GM23338 (cell line): ENCODE measurements at regions not wholly inside any gene's neighbourhood (a gene's known extent, or its start where the extent isn't known, plus 50 kb on each side); places are given as distances from the start of the nearest gene placed in this dataset.

Experiments
- ATAC-seq: fragments of 200-7000 bp; cut with Tn5 transposase; 3 replicates; pipeline ENCODE4 v1.9.1; 2020
- DNase-seq: peaks from one replicate; pipeline ENCODE4 v3.0.0-alpha.2; 2015; ENCODE audit warnings: low spot score
- H2AFZ ChIP-seq: fragments of 200-600 bp; sonication (generic); 2 replicates; pipeline ENCODE4 v1.8.0; 2016; ENCODE audit warnings: antibody characterized with exemption, mild to moderate bottlenecking, moderate library complexity
- H3F3A ChIP-seq: fragments of 200-600 bp; sonication (generic); replicated peaks from 2 replicates; pipeline ENCODE4 v1.8.0; 2017; ENCODE audit warnings: antibody characterized with exemption, mixed run types, low read depth
- H3K27ac ChIP-seq: fragments of 200-600 bp; sonication (generic); 2 replicates; pipeline ENCODE4 v1.6.1; 2016; ENCODE audit warnings: low read depth
- H3K27me3 ChIP-seq: fragments of 200-600 bp; sonication (generic); 2 replicates; pipeline ENCODE4 v1.8.0; 2016; ENCODE audit warnings: mild to moderate bottlenecking, mixed run types, moderate library complexity; ENCODE audit not compliant: insufficient read depth
- H3K36me3 ChIP-seq: fragments of 200-600 bp; sonication (generic); 2 replicates; pipeline ENCODE4 v1.8.0; 2016; ENCODE audit warnings: mild to moderate bottlenecking; ENCODE audit not compliant: insufficient read depth
- H3K4me1 ChIP-seq: fragments of 200-600 bp; sonication (generic); 2 replicates; pipeline ENCODE4 v1.8.0; 2016; ENCODE audit warnings: mild to moderate bottlenecking, moderate library complexity; ENCODE audit not compliant: insufficient read depth
- H3K4me2 ChIP-seq: fragments of 200-600 bp; sonication (generic); 2 replicates; pipeline ENCODE4 v1.7.1; 2017; ENCODE audit warnings: mixed run types
- H3K4me3 ChIP-seq: fragments of 200-600 bp; sonication (generic); 2 replicates; pipeline ENCODE4 v1.6.1; 2016; ENCODE audit warnings: mixed run types
- H3K79me2 ChIP-seq: fragments of 200-600 bp; sonication (generic); replicated peaks from 2 replicates; pipeline ENCODE4 v1.8.0; 2017; ENCODE audit warnings: mild to moderate bottlenecking; ENCODE audit not compliant: insufficient read depth
- H3K9me2 ChIP-seq: fragments of 200-600 bp; sonication (generic); 2 replicates; pipeline ENCODE4 v1.8.0; 2017; ENCODE audit not compliant: insufficient read depth
- H4K20me1 ChIP-seq: fragments of 200-600 bp; sonication (generic); replicated peaks from 2 replicates; pipeline ENCODE4 v1.8.0; 2017; ENCODE audit warnings: mild to moderate bottlenecking; ENCODE audit not compliant: insufficient read depth
- H3K27ac Mint-ChIP-seq: 2 replicates; pipeline ENCODE4 v1.8.0; 2020; ENCODE audit warnings: inconsistent platforms, mild to moderate bottlenecking, moderate library complexity, mixed read lengths
- H3K27me3 Mint-ChIP-seq: 3 replicates; pipeline ENCODE4 v1.8.0; 2022; ENCODE audit warnings: low read depth, mild to moderate bottlenecking, moderate library complexity, mixed read lengths, inconsistent platforms; ENCODE audit not compliant: insufficient read depth, poor library complexity
- H3K36me3 Mint-ChIP-seq: 3 replicates; pipeline ENCODE4 v1.8.0; 2021; ENCODE audit warnings: low read depth, mild to moderate bottlenecking, inconsistent platforms, moderate library complexity, mixed read lengths
- H3K4me1 Mint-ChIP-seq: 3 replicates; pipeline ENCODE4 v1.8.0; 2020; ENCODE audit warnings: mild to moderate bottlenecking, inconsistent platforms, mixed read lengths
- H3K4me3 Mint-ChIP-seq: 3 replicates; pipeline ENCODE4 v1.8.0; 2021; ENCODE audit warnings: moderate library complexity, mild to moderate bottlenecking, inconsistent platforms, mixed read lengths
- H3K9me3 Mint-ChIP-seq: 3 replicates; pipeline ENCODE4 v1.8.0; 2020; ENCODE audit warnings: moderate library complexity, mild to moderate bottlenecking, inconsistent platforms, mixed read lengths
- CREB1 ChIP-seq: fragments of 250-450 bp; sonication (Bioruptor Pico); IDR thresholded peaks from 2 replicates; pipeline ENCODE4 v1.5.0; 2020; ENCODE audit warnings: low read depth, mild to moderate bottlenecking, moderate library complexity
- NANOG ChIP-seq: IDR thresholded peaks from 2 replicates; pipeline ENCODE4 v1.6.1; 2016; ENCODE audit warnings: antibody characterized with exemption, borderline replicate concordance
- STAT1 ChIP-seq: IDR thresholded peaks from one replicate; pipeline ENCODE4 v1.6.1; 2016; ENCODE audit warnings: antibody characterized with exemption; ENCODE audit not compliant: unreplicated experiment
- ZNF114 ChIP-seq: fragments of 250-450 bp; sonication (Bioruptor Pico); IDR thresholded peaks from 2 replicates; pipeline ENCODE4 v1.5.0; 2020; ENCODE audit warnings: mild to moderate bottlenecking, moderate library complexity
- ZNF331 ChIP-seq: fragments of 250-450 bp; sonication (Bioruptor Pico); IDR thresholded peaks from 2 replicates; pipeline ENCODE4 v1.5.0; 2020; ENCODE audit warnings: low read depth, mild to moderate bottlenecking, moderate library complexity
- TF ChIP-seq, protein P1 (sequence below): IDR thresholded peaks from one replicate; pipeline ENCODE4 v1.6.1; 2018; ENCODE audit warnings: antibody characterized with exemption; ENCODE audit not compliant: unreplicated experiment
- TF ChIP-seq, protein P2 (sequence below), 2 experiments: fragments of 200-600 bp in 1 of 2; sonication (generic) in 1 of 2; conservative IDR thresholded peaks; 2 replicates each; pipeline versions ENCODE4 v1.5.1 to v1.6.1; 2016 to 2017; ENCODE audit warnings: antibody characterized with exemption in 2 of 2, low read depth in 2 of 2, mild to moderate bottlenecking in 2 of 2, moderate library complexity in 1 of 2
- TF ChIP-seq, protein P3 (sequence below): IDR thresholded peaks from 2 replicates; pipeline ENCODE4 v1.6.1; 2016; ENCODE audit warnings: antibody characterized with exemption
- TF ChIP-seq, protein P4 (sequence below): fragments of 250-450 bp; sonication (Bioruptor Pico); IDR thresholded peaks from 2 replicates; pipeline ENCODE4 v1.5.0; 2020; ENCODE audit warnings: mild to moderate bottlenecking, moderate library complexity

DNA sequence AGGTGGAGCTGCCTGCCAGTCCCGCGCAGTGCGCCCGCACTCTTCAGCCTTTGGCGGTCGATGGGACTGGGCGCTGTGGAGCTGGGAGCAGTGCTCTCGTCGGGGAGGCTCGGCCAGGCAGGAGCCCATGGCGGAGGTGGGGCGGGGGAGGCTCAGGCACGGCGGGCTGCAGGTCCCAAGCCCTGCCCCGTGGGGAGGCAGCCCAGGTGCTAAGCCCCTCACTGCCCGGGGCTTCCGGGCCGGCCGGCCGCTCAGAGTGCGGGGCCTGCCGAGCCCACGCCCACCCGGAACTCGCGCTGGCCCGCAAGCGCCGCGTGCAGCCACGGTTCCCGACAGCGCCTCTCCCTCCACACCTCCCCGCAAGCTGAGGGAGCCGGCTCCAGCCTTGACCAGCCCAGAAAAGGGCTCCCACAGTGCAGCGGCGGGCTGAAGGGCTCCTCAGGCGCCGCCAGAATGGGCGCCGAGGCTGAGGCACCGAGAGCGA is 316.4 kb downstream of the RND3 start:
- Histone ChIP-seq H4K20me1 (no peaks in the 10 kb centered on the region), H3K9me2 (no peaks in the 10 kb centered on the region), H3K27ac (no peak overlapping the region), H3K36me3 (no peaks in the 10 kb centered on the region), H3K4me2 (no peak overlapping the region), H3K27me3 (no peaks in the 10 kb centered on the region), H3K79me2 (no peaks in the 10 kb centered on the region), H3K4me3 (no peak overlapping the region), H3F3A (no peaks in the 10 kb centered on the region), H3K4me1 (no peaks in the 10 kb centered on the region), H2AFZ (peak overlapping the region; percentile 84; the same call in 1 of the 2 replicates)
- Mint-ChIP-seq H3K4me3 (no peak overlapping the region), H3K4me1 (peaks cover 3% of the 10 kb centered on the region; the same call in 2 of the 3 replicates), H3K9me3 (peaks cover 8% of the 10 kb centered on the region; the same call in 2 of the 3 replicates), H3K36me3 (no peaks in the 10 kb centered on the region; the same call in 2 of the 3 replicates), H3K27me3 (no peaks in the 10 kb centered on the region), H3K27ac (no peak overlapping the region)
- no peak for ATAC-seq
- no peak for TF ChIP-seq NANOG
- TF ChIP-seq, protein P1, sequence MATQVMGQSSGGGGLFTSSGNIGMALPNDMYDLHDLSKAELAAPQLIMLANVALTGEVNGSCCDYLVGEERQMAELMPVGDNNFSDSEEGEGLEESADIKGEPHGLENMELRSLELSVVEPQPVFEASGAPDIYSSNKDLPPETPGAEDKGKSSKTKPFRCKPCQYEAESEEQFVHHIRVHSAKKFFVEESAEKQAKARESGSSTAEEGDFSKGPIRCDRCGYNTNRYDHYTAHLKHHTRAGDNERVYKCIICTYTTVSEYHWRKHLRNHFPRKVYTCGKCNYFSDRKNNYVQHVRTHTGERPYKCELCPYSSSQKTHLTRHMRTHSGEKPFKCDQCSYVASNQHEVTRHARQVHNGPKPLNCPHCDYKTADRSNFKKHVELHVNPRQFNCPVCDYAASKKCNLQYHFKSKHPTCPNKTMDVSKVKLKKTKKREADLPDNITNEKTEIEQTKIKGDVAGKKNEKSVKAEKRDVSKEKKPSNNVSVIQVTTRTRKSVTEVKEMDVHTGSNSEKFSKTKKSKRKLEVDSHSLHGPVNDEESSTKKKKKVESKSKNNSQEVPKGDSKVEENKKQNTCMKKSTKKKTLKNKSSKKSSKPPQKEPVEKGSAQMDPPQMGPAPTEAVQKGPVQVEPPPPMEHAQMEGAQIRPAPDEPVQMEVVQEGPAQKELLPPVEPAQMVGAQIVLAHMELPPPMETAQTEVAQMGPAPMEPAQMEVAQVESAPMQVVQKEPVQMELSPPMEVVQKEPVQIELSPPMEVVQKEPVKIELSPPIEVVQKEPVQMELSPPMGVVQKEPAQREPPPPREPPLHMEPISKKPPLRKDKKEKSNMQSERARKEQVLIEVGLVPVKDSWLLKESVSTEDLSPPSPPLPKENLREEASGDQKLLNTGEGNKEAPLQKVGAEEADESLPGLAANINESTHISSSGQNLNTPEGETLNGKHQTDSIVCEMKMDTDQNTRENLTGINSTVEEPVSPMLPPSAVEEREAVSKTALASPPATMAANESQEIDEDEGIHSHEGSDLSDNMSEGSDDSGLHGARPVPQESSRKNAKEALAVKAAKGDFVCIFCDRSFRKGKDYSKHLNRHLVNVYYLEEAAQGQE, result no peak
- TF ChIP-seq, protein P2, sequence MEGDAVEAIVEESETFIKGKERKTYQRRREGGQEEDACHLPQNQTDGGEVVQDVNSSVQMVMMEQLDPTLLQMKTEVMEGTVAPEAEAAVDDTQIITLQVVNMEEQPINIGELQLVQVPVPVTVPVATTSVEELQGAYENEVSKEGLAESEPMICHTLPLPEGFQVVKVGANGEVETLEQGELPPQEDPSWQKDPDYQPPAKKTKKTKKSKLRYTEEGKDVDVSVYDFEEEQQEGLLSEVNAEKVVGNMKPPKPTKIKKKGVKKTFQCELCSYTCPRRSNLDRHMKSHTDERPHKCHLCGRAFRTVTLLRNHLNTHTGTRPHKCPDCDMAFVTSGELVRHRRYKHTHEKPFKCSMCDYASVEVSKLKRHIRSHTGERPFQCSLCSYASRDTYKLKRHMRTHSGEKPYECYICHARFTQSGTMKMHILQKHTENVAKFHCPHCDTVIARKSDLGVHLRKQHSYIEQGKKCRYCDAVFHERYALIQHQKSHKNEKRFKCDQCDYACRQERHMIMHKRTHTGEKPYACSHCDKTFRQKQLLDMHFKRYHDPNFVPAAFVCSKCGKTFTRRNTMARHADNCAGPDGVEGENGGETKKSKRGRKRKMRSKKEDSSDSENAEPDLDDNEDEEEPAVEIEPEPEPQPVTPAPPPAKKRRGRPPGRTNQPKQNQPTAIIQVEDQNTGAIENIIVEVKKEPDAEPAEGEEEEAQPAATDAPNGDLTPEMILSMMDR (conservative IDR thresholded peaks at IDR 0.05; ENCODE audit: low read depth in 2 of 2), result no peak
- TF ChIP-seq CREB1 (CRISPR knock-in tag), result no peak
- TF ChIP-seq, protein P3, sequence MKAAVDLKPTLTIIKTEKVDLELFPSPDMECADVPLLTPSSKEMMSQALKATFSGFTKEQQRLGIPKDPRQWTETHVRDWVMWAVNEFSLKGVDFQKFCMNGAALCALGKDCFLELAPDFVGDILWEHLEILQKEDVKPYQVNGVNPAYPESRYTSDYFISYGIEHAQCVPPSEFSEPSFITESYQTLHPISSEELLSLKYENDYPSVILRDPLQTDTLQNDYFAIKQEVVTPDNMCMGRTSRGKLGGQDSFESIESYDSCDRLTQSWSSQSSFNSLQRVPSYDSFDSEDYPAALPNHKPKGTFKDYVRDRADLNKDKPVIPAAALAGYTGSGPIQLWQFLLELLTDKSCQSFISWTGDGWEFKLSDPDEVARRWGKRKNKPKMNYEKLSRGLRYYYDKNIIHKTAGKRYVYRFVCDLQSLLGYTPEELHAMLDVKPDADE, result no peak
- no peak for TF ChIP-seq STAT1
- TF ChIP-seq ZNF331 (CRISPR knock-in tag), result no peak
- DNase-seq, result no peak

DNA sequence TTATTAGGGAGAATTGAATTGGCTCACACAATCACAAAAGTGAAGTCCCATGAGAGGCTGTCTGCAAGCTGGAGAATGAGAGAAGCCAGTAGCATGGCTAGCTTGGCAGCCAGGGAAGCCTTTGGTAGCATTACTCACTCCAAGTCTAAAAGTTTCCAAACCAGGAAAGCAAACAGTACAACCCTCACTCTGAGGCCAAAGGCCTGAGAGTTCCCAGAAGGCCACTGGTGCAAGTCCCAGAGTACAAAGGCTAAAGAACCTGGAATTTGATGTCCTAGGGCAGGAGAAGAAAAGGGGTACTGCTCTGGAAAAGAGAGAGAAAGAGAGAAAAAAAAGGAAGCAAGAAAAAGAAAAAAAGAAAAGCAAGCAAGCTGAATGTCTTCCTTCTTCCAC is 318.2 kb downstream of the RND3 start:
- DNase-seq (no peak), ATAC-seq (no peak)
- Histone ChIP-seq H4K20me1 (no peaks in the 10 kb centered on the region), H3F3A (no peaks in the 10 kb centered on the region), H3K9me2 (no peaks in the 10 kb centered on the region), H3K4me3 (no peak overlapping the region), H2AFZ (no peak overlapping the region; the same call in 1 of the 2 replicates), H3K36me3 (no peaks in the 10 kb centered on the region), H3K79me2 (no peaks in the 10 kb centered on the region), H3K4me1 (no peaks in the 10 kb centered on the region), H3K27me3 (no peaks in the 10 kb centered on the region), H3K27ac (no peak overlapping the region), H3K4me2 (no peak overlapping the region)
- H3K27me3 Mint-ChIP-seq, result no peaks in the 10 kb centered on the region
- peaks cover 8% of the 10 kb centered on the region; the same call in 2 of the 3 replicates for H3K9me3 Mint-ChIP-seq
- no peak overlapping the region for H3K4me3 Mint-ChIP-seq
- H3K27ac Mint-ChIP-seq, result no peak overlapping the region
- no peaks in the 10 kb centered on the region; the same call in 2 of the 3 replicates for H3K36me3 Mint-ChIP-seq
- H3K4me1 Mint-ChIP-seq, result peaks cover 3% of the 10 kb centered on the region; the same call in 2 of the 3 replicates
- TF ChIP-seq, protein P4, sequence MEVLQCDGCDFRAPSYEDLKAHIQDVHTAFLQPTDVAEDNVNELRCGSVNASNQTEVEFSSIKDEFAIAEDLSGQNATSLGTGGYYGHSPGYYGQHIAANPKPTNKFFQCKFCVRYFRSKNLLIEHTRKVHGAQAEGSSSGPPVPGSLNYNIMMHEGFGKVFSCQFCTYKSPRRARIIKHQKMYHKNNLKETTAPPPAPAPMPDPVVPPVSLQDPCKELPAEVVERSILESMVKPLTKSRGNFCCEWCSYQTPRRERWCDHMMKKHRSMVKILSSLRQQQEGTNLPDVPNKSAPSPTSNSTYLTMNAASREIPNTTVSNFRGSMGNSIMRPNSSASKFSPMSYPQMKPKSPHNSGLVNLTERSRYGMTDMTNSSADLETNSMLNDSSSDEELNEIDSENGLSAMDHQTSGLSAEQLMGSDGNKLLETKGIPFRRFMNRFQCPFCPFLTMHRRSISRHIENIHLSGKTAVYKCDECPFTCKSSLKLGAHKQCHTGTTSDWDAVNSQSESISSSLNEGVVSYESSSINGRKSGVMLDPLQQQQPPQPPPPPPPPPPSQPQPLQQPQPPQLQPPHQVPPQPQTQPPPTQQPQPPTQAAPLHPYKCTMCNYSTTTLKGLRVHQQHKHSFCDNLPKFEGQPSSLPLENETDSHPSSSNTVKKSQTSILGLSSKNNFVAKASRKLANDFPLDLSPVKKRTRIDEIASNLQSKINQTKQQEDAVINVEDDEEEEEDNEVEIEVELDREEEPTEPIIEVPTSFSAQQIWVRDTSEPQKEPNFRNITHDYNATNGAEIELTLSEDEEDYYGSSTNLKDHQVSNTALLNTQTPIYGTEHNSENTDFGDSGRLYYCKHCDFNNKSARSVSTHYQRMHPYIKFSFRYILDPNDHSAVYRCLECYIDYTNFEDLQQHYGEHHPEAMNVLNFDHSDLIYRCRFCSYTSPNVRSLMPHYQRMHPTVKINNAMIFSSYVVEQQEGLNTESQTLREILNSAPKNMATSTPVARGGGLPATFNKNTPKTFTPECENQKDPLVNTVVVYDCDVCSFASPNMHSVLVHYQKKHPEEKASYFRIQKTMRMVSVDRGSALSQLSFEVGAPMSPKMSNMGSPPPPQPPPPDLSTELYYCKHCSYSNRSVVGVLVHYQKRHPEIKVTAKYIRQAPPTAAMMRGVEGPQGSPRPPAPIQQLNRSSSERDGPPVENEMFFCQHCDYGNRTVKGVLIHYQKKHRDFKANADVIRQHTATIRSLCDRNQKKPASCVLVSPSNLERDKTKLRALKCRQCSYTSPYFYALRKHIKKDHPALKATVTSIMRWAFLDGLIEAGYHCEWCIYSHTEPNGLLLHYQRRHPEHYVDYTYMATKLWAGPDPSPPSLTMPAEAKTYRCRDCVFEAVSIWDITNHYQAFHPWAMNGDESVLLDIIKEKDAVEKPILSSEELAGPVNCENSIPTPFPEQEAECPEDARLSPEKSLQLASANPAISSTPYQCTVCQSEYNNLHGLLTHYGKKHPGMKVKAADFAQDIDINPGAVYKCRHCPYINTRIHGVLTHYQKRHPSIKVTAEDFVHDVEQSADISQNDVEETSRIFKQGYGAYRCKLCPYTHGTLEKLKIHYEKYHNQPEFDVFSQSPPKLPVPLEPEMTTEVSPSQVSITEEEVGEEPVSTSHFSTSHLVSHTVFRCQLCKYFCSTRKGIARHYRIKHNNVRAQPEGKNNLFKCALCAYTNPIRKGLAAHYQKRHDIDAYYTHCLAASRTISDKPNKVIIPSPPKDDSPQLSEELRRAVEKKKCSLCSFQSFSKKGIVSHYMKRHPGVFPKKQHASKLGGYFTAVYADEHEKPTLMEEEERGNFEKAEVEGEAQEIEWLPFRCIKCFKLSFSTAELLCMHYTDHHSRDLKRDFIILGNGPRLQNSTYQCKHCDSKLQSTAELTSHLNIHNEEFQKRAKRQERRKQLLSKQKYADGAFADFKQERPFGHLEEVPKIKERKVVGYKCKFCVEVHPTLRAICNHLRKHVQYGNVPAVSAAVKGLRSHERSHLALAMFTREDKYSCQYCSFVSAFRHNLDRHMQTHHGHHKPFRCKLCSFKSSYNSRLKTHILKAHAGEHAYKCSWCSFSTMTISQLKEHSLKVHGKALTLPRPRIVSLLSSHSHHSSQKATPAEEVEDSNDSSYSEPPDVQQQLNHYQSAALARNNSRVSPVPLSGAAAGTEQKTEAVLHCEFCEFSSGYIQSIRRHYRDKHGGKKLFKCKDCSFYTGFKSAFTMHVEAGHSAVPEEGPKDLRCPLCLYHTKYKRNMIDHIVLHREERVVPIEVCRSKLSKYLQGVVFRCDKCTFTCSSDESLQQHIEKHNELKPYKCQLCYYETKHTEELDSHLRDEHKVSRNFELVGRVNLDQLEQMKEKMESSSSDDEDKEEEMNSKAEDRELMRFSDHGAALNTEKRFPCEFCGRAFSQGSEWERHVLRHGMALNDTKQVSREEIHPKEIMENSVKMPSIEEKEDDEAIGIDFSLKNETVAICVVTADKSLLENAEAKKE, result no peak
- no peak for TF ChIP-seq ZNF114 (CRISPR knock-in tag)
